ENCODE measurements at regions not wholly inside any gene's neighbourhood (a gene's known extent, or its start where the extent isn't known, plus 50 kb on each side); places are given as distances from the start of the nearest gene placed in this dataset.

DNA sequence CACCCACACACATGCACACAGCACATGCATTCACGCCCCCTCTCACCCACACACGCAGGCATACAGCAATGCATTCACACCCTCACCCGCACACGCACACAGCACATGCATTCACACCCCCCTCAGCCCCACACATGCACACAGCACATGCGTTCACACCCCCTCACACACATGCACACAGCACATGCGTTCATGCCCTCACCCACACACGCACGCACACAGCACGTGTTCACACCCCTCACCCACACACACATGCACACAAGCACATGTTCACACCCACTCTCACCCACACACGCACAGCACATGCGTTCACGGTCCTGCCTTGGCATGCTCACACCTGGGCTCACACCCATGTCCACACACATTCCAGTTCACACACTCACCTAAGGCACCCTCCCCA is 64.2 kb downstream of the ENGASE start:
- DNase-seq = no peak
- H4K20me1 ChIP-seq (ENCODE audit: insufficient read depth) = no peaks in the 10 kb centered on the region
- TF ChIP-seq EZH2 (IDR thresholded peaks at IDR 0.05; ENCODE audit: low read depth) = no peak
- TF ChIP-seq, protein P1, sequence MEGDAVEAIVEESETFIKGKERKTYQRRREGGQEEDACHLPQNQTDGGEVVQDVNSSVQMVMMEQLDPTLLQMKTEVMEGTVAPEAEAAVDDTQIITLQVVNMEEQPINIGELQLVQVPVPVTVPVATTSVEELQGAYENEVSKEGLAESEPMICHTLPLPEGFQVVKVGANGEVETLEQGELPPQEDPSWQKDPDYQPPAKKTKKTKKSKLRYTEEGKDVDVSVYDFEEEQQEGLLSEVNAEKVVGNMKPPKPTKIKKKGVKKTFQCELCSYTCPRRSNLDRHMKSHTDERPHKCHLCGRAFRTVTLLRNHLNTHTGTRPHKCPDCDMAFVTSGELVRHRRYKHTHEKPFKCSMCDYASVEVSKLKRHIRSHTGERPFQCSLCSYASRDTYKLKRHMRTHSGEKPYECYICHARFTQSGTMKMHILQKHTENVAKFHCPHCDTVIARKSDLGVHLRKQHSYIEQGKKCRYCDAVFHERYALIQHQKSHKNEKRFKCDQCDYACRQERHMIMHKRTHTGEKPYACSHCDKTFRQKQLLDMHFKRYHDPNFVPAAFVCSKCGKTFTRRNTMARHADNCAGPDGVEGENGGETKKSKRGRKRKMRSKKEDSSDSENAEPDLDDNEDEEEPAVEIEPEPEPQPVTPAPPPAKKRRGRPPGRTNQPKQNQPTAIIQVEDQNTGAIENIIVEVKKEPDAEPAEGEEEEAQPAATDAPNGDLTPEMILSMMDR (conservative IDR thresholded peaks at IDR 0.05) = no peak
- H3K27me3 ChIP-seq (ENCODE audit: insufficient read depth, low read depth) = peaks cover 83% of the 10 kb centered on the region
- H3K4me3 ChIP-seq = no peak overlapping the region
- intact Hi-C loops (cut with micrococcal nuclease; ENCODE audit: unreplicated experiment) = no loop called here
- H3K9me3 ChIP-seq (ENCODE audit: insufficient read depth, low read depth) = no peaks in the 10 kb centered on the region
- H3F3A ChIP-seq (ENCODE audit: insufficient read depth, low read depth) = no peaks in the 10 kb centered on the region
- no TSS peak for BruUV-seq (replicated peaks)
- no peaks in the 10 kb centered on the region for H3K9me2 ChIP-seq (ENCODE audit: insufficient read depth)
- H3K4me2 ChIP-seq = no peak overlapping the region
- H3K79me2 ChIP-seq (ENCODE audit: low read depth) = no peaks in the 10 kb centered on the region
- ChIA-PET POLR2A (ENCODE audit: unreplicated experiment) (no interaction called here), CTCF (no interaction called here)
- no peak overlapping the region for H3K27ac ChIP-seq
- no peak overlapping the region for H2AFZ ChIP-seq
- H3K4me1 ChIP-seq (replicated peaks; ENCODE audit: insufficient read depth) = no peaks in the 10 kb centered on the region
- no peaks in the 10 kb centered on the region for H3K36me3 ChIP-seq (ENCODE audit: low read depth)

DNA sequence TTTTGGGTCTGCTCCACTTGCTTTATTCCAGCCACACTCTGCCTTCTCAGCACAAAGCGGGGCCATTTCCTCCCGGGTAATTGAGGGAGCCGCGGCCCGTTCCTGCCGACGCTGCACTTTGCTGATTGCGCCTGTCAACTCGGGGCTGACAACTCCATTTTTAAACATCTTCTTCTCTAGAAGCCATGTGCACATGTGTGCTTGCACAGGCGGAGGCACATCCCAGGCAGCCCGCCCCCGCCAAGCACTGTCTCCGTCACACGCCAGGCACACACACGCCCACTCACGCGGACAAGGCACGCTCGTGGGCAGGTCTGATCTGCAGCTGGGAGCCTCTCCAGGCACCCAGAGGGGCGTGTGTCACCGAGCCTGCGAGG is 63.2 kb downstream of the ENGASE start:
- Histone ChIP-seq H3K27me3 (ENCODE audit: insufficient read depth, low read depth) (peaks cover 83% of the 10 kb centered on the region), H2AFZ (no peak overlapping the region), H3F3A (ENCODE audit: insufficient read depth, low read depth) (no peaks in the 10 kb centered on the region), H3K4me1 (replicated peaks; ENCODE audit: insufficient read depth) (no peaks in the 10 kb centered on the region), H3K79me2 (ENCODE audit: low read depth) (no peaks in the 10 kb centered on the region), H3K4me3 (no peak overlapping the region), H3K9me2 (ENCODE audit: insufficient read depth) (no peaks in the 10 kb centered on the region), H4K20me1 (ENCODE audit: insufficient read depth) (no peaks in the 10 kb centered on the region), H3K36me3 (ENCODE audit: low read depth) (no peaks in the 10 kb centered on the region), H3K4me2 (no peak overlapping the region), H3K27ac (no peak overlapping the region), H3K9me3 (ENCODE audit: insufficient read depth, low read depth) (no peaks in the 10 kb centered on the region)
- CTCF ChIA-PET = no interaction called here
- no TSS peak for BruUV-seq (replicated peaks)
- no peak for TF ChIP-seq EZH2 (IDR thresholded peaks at IDR 0.05; ENCODE audit: low read depth)
- TF ChIP-seq, protein P1 (conservative IDR thresholded peaks at IDR 0.05) = no peak
- intact Hi-C loops (cut with micrococcal nuclease; ENCODE audit: unreplicated experiment) = no loop called here
- POLR2A ChIA-PET (ENCODE audit: unreplicated experiment) = no interaction called here
- DNase-seq = no peak

DNA sequence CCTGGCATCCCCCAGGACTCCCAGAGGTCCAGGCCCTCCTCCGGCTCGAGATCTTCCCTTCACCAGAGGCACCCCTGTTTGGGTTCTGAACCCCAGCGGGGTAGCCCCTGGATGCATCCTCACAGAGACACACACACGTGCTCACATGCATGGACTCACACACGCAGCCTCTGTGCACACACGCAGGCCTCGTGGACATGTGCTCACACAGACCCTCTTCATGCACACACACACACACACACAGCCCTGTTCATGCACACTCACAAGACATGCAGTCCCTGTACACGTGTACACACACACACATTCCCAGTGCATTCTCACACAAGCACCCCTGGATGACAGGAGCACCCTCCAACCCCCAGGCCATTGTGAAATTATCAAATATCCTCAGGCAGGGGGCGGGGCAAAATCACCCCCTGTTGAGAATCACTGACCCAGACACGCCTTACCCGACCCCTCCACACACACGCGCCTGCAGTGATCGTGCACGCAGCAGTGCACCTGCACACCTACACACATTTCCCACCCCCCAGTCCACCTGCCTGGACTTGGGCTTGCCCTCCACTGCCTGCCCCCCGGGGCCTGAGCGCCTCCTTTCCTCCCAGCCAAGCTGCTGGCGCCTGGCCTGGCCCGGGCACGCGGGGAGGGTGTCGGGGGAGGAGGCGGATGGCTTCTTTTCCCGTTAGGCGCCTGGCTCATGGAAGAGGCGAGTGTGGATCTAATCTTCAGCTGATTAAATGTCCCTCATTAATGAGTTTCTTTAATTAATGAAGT is 62.6 kb downstream of the ENGASE start:
- TF ChIP-seq, protein P1 (conservative IDR thresholded peaks at IDR 0.05) = no peak
- no peak for TF ChIP-seq EZH2 (IDR thresholded peaks at IDR 0.05; ENCODE audit: low read depth)
- H3K4me3 ChIP-seq = no peak overlapping the region
- H3F3A ChIP-seq (ENCODE audit: insufficient read depth, low read depth) = no peaks in the 10 kb centered on the region
- no peaks in the 10 kb centered on the region for H3K9me2 ChIP-seq (ENCODE audit: insufficient read depth)
- no peak for DNase-seq
- H3K27ac ChIP-seq = no peak overlapping the region
- POLR2A ChIA-PET (ENCODE audit: unreplicated experiment) = no interaction called here
- H3K79me2 ChIP-seq (ENCODE audit: low read depth) = no peaks in the 10 kb centered on the region
- no peaks in the 10 kb centered on the region for H3K4me1 ChIP-seq (replicated peaks; ENCODE audit: insufficient read depth)
- CTCF ChIA-PET = no interaction called here
- H3K27me3 ChIP-seq (ENCODE audit: insufficient read depth, low read depth) = peaks cover 83% of the 10 kb centered on the region
- H3K36me3 ChIP-seq (ENCODE audit: low read depth) = no peaks in the 10 kb centered on the region
- no peak overlapping the region for H2AFZ ChIP-seq
- H4K20me1 ChIP-seq (ENCODE audit: insufficient read depth) = no peaks in the 10 kb centered on the region
- no peaks in the 10 kb centered on the region for H3K9me3 ChIP-seq (ENCODE audit: insufficient read depth, low read depth)
- no TSS peak for BruUV-seq (replicated peaks)
- intact Hi-C loops (cut with micrococcal nuclease; ENCODE audit: unreplicated experiment) = no loop called here
- H3K4me2 ChIP-seq = no peak overlapping the region
